Cardiac muscle cell (in vitro differentiated cells and primary cell): ENCODE measurements at regions not wholly inside any gene's neighbourhood (a gene's known extent, or its start where the extent isn't known, plus 50 kb on each side); places are given as distances from the start of the nearest gene placed in this dataset.

ENCODE experiments used
- DNase-seq, 2 donors: peaks; one replicate each; pipeline versions ENCODE4 v3.0.0 to v3.0.0-alpha.2; 2010 to 2017; ENCODE audit warnings: low read depth in 1 of 2, low spot score in 1 of 2
- H3K27ac ChIP-seq: fragments of 200-600 bp; sonication (generic); 2 replicates; pipeline ENCODE4 v1.5.1; 2016
- H3K27me3 ChIP-seq: fragments of 200-600 bp; sonication (generic); 2 replicates; pipeline ENCODE4 v1.6.0; 2016; ENCODE audit warnings: control low read depth
- H3K36me3 ChIP-seq: fragments of 200-600 bp; sonication (generic); 2 replicates; pipeline ENCODE4 v1.5.1; 2016; ENCODE audit warnings: control low read depth
- H3K4me1 ChIP-seq: fragments of 200-600 bp; sonication (generic); 2 replicates; pipeline ENCODE4 v1.8.1; 2017; ENCODE audit warnings: low read depth, mild to moderate bottlenecking, mixed run types
- H3K4me3 ChIP-seq: fragments of 200-600 bp; sonication (generic); 2 replicates; pipeline ENCODE4 v1.5.1; 2016; ENCODE audit warnings: mild to moderate bottlenecking
- H3K9me3 ChIP-seq: fragments of 200-600 bp; sonication (generic); 2 replicates; pipeline ENCODE4 v1.5.1; 2017; ENCODE audit warnings: low read depth, mild to moderate bottlenecking, control low read depth
- TF ChIP-seq, protein P1 (sequence below): IDR thresholded peaks from 2 replicates; pipeline ENCODE4 v1.5.1; 2012; ENCODE audit warnings: low read depth, mild to moderate bottlenecking, low read length

GRCh38 chr1:87800006-87800405, 471.3 kb downstream of the LMO4 start:
- H3K9me3 ChIP-seq, result no peaks in the 10 kb centered on the region
- H3K4me3 ChIP-seq, result no peak overlapping the region
- H3K27me3 ChIP-seq, result no peaks in the 10 kb centered on the region
- H3K4me1 ChIP-seq, result peaks cover 8% of the 10 kb centered on the region
- DNase-seq, result no peak
- H3K36me3 ChIP-seq, result no peaks in the 10 kb centered on the region
- H3K27ac ChIP-seq, result no peak overlapping the region
- TF ChIP-seq, protein P1, sequence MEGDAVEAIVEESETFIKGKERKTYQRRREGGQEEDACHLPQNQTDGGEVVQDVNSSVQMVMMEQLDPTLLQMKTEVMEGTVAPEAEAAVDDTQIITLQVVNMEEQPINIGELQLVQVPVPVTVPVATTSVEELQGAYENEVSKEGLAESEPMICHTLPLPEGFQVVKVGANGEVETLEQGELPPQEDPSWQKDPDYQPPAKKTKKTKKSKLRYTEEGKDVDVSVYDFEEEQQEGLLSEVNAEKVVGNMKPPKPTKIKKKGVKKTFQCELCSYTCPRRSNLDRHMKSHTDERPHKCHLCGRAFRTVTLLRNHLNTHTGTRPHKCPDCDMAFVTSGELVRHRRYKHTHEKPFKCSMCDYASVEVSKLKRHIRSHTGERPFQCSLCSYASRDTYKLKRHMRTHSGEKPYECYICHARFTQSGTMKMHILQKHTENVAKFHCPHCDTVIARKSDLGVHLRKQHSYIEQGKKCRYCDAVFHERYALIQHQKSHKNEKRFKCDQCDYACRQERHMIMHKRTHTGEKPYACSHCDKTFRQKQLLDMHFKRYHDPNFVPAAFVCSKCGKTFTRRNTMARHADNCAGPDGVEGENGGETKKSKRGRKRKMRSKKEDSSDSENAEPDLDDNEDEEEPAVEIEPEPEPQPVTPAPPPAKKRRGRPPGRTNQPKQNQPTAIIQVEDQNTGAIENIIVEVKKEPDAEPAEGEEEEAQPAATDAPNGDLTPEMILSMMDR, result no peak

DNA sequence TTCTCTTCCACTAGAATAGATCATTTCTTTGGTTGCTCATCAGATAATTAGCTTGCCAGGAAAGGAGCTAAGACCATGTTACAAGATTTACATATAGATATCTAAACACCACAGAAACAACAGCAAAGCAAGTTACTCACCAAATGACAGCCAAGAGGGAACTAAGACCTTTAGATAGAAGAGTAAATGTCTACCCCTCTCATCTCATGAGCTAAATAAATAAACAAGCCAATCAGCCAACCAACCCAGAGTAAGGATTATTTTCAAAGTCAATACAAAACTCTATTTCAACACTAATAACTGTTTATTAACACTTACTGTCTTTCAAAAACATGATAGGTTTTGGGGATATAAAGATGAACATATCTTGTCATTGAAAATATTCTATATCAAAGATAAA, 474.7 kb downstream of the LMO4 start:
- no peak for DNase-seq
- Histone ChIP-seq H3K27ac (no peak overlapping the region), H3K36me3 (no peaks in the 10 kb centered on the region), H3K27me3 (no peaks in the 10 kb centered on the region), H3K9me3 (no peaks in the 10 kb centered on the region), H3K4me3 (no peak overlapping the region), H3K4me1 (peaks cover 3% of the 10 kb centered on the region)
- TF ChIP-seq, protein P1, result no peak

GRCh38 chr1:87804128-87804527, 475.4 kb downstream of the LMO4 start:
- DNase-seq, result no peak
- TF ChIP-seq, protein P1, result no peak
- no peak overlapping the region for H3K27ac ChIP-seq
- peaks cover 3% of the 10 kb centered on the region for H3K4me1 ChIP-seq
- H3K9me3 ChIP-seq, result no peaks in the 10 kb centered on the region
- H3K4me3 ChIP-seq, result no peak overlapping the region
- H3K36me3 ChIP-seq, result no peaks in the 10 kb centered on the region
- H3K27me3 ChIP-seq, result no peaks in the 10 kb centered on the region

GRCh38 chr1:87805666-87806378, 477.1 kb downstream of the LMO4 start:
- Histone ChIP-seq H3K4me3 (no peak overlapping the region), H3K4me1 (peaks cover 3% of the 10 kb centered on the region), H3K36me3 (no peaks in the 10 kb centered on the region), H3K27me3 (no peaks in the 10 kb centered on the region), H3K9me3 (no peaks in the 10 kb centered on the region), H3K27ac (no peak overlapping the region)
- DNase-seq, result peak in 1 of 2 donors; percentile 69
- TF ChIP-seq, protein P1, result no peak

GRCh38 chr1:87806379-87807094, 477.9 kb downstream of the LMO4 start:
- no peaks in the 10 kb centered on the region for H3K36me3 ChIP-seq
- no peaks in the 10 kb centered on the region for H3K27me3 ChIP-seq
- H3K9me3 ChIP-seq, result no peaks in the 10 kb centered on the region
- no peak overlapping the region for H3K4me3 ChIP-seq
- peaks cover 3% of the 10 kb centered on the region for H3K4me1 ChIP-seq
- TF ChIP-seq, protein P1, result no peak
- DNase-seq, result peak in 1 of 2 donors; percentile 28
- H3K27ac ChIP-seq, result no peak overlapping the region
